Smooth muscle cell (in vitro differentiated cells): ENCODE measurements at regions not wholly inside any gene's neighbourhood (a gene's known extent, or its start where the extent isn't known, plus 50 kb on each side); places are given as distances from the start of the nearest gene placed in this dataset.

Experiments
- DNase-seq: peaks from one replicate; lab custom pipeline; 2025; ENCODE audit not compliant: unreplicated experiment; lab: John Stamatoyannopoulos, UW
- H2AFZ ChIP-seq: fragments of 200-600 bp; sonication (generic); 2 replicates; pipeline ENCODE4 v1.6.0; 2016; ENCODE audit warnings: antibody characterized with exemption, low read depth, mild to moderate bottlenecking
- H3F3A ChIP-seq: fragments of 200-600 bp; sonication (generic); 2 replicates; pipeline ENCODE4 v1.6.0; 2017; ENCODE audit warnings: antibody characterized with exemption, low read depth
- H3K27ac ChIP-seq: fragments of 200-600 bp; sonication (generic); 2 replicates; pipeline ENCODE4 v1.5.1; 2016; ENCODE audit warnings: low read depth, mild to moderate bottlenecking
- H3K27me3 ChIP-seq: fragments of 200-600 bp; sonication (generic); 2 replicates; pipeline ENCODE4 v1.6.1; 2016; ENCODE audit warnings: low read depth, mild to moderate bottlenecking
- H3K36me3 ChIP-seq: fragments of 200-600 bp; sonication (generic); 2 replicates; pipeline ENCODE4 v1.5.1; 2016; ENCODE audit warnings: low read depth
- H3K4me1 ChIP-seq: fragments of 200-600 bp; sonication (generic); 2 replicates; pipeline ENCODE4 v1.5.1; 2016; ENCODE audit warnings: low read depth
- H3K4me2 ChIP-seq: fragments of 200-600 bp; sonication (generic); 2 replicates; pipeline ENCODE4 v1.6.0; 2016; ENCODE audit warnings: mild to moderate bottlenecking
- H3K4me3 ChIP-seq: fragments of 200-600 bp; sonication (generic); 2 replicates; pipeline ENCODE4 v1.5.1; 2016; ENCODE audit warnings: mild to moderate bottlenecking
- H3K79me2 ChIP-seq: fragments of 200-600 bp; sonication (generic); 2 replicates; pipeline ENCODE4 v1.6.0; 2016; ENCODE audit warnings: low read depth, mild to moderate bottlenecking
- H3K9ac ChIP-seq: fragments of 200-600 bp; sonication (generic); 2 replicates; pipeline ENCODE4 v1.6.0; 2016; ENCODE audit warnings: low read depth
- H3K9me3 ChIP-seq: fragments of 200-600 bp; sonication (generic); replicated peaks from 2 replicates; pipeline ENCODE4 v1.5.1; 2016; ENCODE audit warnings: low read depth
- H4K20me1 ChIP-seq: fragments of 200-600 bp; sonication (generic); 2 replicates; pipeline ENCODE4 v1.6.0; 2016; ENCODE audit warnings: low read depth
- WGBS: methylation state at CpG from one replicate; pipeline ENCODE4 v1.1.7; 2016; ENCODE audit warnings: low lambda C conversion rate; 5-methylcytosine and 5-hydroxymethylcytosine counted together
- TF ChIP-seq, protein P1 (sequence below): fragments of 200-600 bp; sonication (generic); IDR thresholded peaks from 2 replicates; pipeline ENCODE4 v1.5.1; 2017; ENCODE audit warnings: borderline replicate concordance, mild to moderate bottlenecking, antibody characterized with exemption; ENCODE audit not compliant: insufficient read depth, poor library complexity, severe bottlenecking

DNA sequence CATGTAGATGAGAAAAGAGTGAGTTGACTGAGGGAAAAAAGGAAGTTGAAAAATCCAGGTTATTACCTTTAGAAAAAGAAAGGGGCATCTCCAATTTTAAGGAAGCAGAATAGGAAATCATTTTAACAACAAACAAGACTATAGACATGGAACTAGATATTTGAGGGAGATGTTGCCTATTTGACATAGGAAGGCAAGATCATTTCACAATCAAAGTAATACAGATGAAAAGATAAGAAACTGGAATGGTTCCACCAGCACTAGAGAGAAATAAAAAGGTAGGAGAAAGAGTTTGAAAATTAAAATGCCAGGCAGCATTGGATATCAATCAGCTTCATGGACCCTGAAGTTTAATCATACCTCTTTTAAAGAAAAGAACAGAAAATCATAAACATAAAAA lies 881.0 kb upstream of the MGAT4C start:
- H3K27ac ChIP-seq = no peak overlapping the region
- no peaks in the 10 kb centered on the region for H3F3A ChIP-seq
- DNase-seq = no peak
- no peaks in the 10 kb centered on the region for H3K79me2 ChIP-seq
- no peaks in the 10 kb centered on the region for H4K20me1 ChIP-seq
- no peak overlapping the region for H3K4me2 ChIP-seq
- no peaks in the 10 kb centered on the region for H3K36me3 ChIP-seq
- no peaks in the 10 kb centered on the region for H3K4me1 ChIP-seq
- no peak overlapping the region for H3K4me3 ChIP-seq
- peak overlapping the region; percentile 99 for H2AFZ ChIP-seq
- no peaks in the 10 kb centered on the region for H3K27me3 ChIP-seq
- TF ChIP-seq, protein P1, sequence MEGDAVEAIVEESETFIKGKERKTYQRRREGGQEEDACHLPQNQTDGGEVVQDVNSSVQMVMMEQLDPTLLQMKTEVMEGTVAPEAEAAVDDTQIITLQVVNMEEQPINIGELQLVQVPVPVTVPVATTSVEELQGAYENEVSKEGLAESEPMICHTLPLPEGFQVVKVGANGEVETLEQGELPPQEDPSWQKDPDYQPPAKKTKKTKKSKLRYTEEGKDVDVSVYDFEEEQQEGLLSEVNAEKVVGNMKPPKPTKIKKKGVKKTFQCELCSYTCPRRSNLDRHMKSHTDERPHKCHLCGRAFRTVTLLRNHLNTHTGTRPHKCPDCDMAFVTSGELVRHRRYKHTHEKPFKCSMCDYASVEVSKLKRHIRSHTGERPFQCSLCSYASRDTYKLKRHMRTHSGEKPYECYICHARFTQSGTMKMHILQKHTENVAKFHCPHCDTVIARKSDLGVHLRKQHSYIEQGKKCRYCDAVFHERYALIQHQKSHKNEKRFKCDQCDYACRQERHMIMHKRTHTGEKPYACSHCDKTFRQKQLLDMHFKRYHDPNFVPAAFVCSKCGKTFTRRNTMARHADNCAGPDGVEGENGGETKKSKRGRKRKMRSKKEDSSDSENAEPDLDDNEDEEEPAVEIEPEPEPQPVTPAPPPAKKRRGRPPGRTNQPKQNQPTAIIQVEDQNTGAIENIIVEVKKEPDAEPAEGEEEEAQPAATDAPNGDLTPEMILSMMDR = no peak
- no peak overlapping the region for H3K9ac ChIP-seq
- no peaks in the 10 kb centered on the region for H3K9me3 ChIP-seq

DNA sequence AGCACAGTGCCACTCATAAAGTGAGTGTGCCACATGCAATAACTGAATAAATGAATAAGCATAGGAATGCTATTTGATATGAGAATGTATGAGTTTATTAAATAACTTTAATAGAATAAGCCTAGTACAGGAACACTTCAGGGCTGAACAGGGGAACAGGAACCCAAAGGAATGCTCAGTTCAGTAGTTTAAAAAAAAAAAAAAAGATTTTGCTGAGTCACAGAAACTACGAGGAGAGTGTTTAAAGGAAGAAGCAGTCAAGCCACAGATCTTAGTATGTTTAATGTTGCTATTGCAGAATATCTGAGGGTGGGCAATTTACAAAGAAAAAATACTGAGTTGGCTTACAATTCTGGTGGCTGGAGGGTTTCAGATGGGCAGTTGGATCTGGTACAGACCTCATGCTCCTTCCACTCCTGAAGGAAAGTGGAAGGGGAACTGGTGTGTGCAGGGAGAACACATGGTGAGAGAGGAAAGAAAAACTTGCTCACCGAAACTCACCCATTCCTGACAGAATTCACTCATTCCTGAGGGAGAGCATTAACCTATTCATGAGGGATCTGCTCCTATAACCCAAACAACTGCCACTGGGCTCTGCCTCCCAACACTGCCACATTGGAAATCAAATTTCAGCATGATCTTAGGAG lies 880.3 kb upstream of the MGAT4C start:
- Histone ChIP-seq H4K20me1 (no peaks in the 10 kb centered on the region), H3K9ac (no peak overlapping the region), H3K27ac (peak overlapping the region; percentile 38), H3K79me2 (no peaks in the 10 kb centered on the region), H3K4me3 (peak overlapping the region; percentile 18), H2AFZ (peak overlapping the region; percentile 99), H3K4me1 (no peaks in the 10 kb centered on the region), H3K4me2 (peak overlapping the region; percentile 78), H3K9me3 (no peaks in the 10 kb centered on the region), H3K36me3 (no peaks in the 10 kb centered on the region), H3K27me3 (no peaks in the 10 kb centered on the region), H3F3A (no peaks in the 10 kb centered on the region)
- TF ChIP-seq, protein P1 = no peak
- 29% methylated on average over 2 of the region's 2 CpGs for WGBS
- DNase-seq = no peak

DNA sequence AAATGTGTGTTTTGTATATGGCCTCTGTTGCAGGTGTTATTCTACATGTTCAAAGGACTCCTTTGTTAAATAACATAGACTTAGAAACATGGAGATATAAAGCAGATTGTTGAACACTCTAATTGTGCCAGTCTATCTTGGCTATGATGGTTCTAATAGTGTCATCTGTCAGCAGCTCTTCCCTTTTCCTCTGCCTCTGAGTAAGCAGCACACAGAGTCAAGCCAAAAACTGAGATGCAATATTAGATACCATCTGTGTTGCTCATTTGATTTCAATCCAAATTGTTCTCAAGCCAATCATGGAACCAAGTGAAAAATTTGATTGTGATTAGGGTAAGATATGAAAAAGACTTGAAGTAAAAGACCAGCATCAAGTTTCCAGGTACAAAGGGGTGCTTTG lies 871.1 kb upstream of the MGAT4C start:
- Histone ChIP-seq H3K4me3 (no peak overlapping the region), H3K79me2 (no peaks in the 10 kb centered on the region), H3K27me3 (no peaks in the 10 kb centered on the region), H3K9me3 (no peaks in the 10 kb centered on the region), H3F3A (no peaks in the 10 kb centered on the region), H3K9ac (no peak overlapping the region), H3K36me3 (no peaks in the 10 kb centered on the region), H2AFZ (no peak overlapping the region), H3K27ac (no peak overlapping the region), H3K4me2 (no peak overlapping the region), H4K20me1 (no peaks in the 10 kb centered on the region), H3K4me1 (no peaks in the 10 kb centered on the region)
- no peak for DNase-seq
- TF ChIP-seq, protein P1 = no peak

DNA sequence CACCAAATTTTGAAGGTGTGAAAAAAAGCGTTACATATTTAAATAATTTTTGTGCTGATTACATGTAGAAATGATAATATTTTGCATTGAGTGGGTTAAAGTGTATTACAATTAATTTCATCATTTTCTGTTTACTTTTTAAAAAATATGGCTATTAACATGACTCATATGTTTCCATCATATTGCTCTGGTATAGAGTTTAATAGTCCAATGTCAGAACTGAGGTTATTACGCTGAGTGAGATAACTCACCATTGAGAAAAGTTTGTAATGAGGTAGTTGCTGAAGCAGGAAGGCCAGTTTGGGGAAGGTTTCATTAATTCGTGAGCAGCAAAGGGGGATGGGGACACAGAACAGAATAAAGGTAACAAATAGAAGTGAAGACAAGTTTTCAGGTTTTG lies 865.7 kb upstream of the MGAT4C start:
- Histone ChIP-seq H3F3A (no peaks in the 10 kb centered on the region), H3K9ac (no peak overlapping the region), H3K4me2 (no peak overlapping the region), H3K4me3 (no peak overlapping the region), H3K36me3 (no peaks in the 10 kb centered on the region), H3K79me2 (no peaks in the 10 kb centered on the region), H3K27me3 (no peaks in the 10 kb centered on the region), H3K27ac (no peak overlapping the region), H3K9me3 (no peaks in the 10 kb centered on the region), H3K4me1 (peaks cover 1% of the 10 kb centered on the region), H4K20me1 (no peaks in the 10 kb centered on the region), H2AFZ (no peak overlapping the region)
- TF ChIP-seq, protein P1 = no peak
- DNase-seq = no peak
- 98% methylated on average over 3 of the region's 3 CpGs for WGBS
